ENCODE measurements at regions not wholly inside any gene's neighbourhood (a gene's known extent, or its start where the extent isn't known, plus 50 kb on each side); places are given as distances from the start of the nearest gene placed in this dataset.
"Not testable (repeated sequence)": the region's sequence is repeated elsewhere in the genome, so short reads cannot be mapped to it uniquely, and the experiment has no call there.

DNA sequence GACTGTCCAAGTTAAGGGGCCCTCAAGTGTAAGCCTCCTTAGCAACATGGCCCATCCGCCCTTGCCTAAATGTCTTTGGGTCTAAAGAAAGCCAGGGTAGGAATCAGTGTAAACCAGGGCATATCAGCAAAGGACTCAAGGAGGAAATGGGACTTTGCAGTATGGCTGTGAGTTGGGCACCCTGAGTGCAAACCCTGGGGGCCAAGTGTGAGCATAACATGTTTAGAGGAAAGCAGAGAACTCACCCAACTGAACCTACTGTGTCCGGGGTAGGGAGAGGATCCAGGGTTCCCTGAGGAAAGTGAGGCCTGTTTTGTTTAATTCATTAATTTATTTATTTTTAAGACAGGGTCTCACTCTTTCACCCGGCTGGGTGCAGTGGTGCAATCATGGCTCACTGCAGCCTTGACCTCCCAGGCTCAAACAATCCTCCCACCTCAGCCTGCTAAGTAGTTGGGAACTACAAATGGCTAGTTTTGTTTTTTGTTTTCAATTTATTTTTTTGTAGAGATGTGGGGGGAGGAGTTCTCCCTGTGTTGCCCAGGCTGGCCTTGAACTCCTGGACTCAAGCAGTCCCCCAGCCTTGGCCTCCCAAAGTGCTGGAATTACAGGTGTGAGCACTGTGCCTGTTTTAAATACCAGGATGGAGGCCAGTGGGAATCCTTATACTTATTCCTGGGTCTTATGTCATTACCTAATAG, 51.0 kb upstream of the ACTR3 start:
- no peak for DNase-seq

DNA sequence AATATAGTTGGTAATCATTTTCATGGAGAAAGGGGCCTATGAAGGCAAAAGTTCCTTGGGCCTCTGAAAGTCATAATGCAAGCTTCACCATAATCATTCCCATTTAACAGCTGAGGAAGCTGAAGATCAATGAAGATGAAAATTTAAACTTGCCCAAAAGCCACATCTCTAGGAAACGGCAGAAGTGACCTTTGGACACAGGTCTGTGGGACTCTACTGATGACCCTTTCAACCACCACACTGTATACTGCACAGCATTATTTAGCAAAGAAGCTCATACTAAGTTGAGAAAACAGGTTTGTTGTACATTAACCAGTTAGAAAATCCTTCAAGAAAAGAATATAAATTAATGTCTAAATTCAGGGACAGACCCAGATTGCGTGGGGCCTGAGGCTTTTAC, 51.6 kb upstream of the ACTR3 start:
- DNase-seq, result no peak

DNA sequence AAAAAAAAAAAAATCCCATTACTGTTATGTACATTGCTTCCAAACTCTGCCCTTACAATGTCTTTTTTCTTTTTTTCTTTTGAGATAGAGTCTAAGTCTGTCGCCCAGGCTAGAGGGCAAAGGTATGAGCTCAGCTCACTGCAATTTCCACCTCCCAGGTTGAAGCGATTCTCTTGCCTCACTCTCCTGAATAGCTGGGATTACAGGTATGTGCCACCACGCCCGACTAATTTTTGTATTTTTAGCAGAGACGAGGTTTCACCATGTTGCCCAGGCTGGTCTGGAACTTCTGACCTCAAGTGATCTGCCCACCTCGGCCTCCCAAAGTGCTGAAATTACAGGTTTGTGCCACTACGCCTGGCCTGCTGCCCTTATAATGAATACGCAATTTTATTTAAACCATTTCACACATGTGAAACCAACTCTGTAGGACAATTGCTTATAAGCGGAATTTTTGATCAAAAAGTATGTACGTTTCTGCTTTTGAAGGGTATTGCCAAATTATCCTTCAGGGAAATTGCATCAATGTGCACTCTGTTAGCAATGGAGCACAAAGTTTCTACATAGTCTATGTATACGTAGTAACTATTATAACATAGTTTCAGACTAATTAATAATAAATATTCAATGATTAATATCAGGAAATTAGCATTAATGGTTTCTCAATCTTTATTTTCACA, 55.7 kb upstream of the ACTR3 start:
- no peak for DNase-seq

DNA sequence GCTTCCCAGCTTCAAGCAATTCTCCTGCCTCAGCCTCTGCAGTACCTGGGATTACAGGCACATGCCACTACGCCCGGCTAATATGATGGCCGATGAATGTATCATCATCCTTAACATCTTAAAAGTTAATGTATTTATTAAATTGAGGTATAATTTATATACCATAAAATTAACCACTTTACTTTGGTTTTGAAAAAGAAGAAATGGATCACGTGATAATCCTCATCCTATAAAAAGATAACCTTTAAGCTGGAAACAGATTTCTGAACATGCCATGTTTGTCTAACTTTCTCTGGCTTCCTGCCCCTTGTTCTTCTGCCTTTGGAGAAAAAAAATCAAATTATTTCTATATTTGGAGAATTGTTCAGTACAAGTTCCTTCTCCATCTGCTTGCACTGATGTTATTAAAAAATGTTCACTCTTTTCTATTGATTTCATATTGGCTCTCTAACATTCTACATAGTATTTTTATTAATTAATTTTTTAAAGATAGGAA, 57.0 kb upstream of the ACTR3 start:
- no peak for DNase-seq

DNA sequence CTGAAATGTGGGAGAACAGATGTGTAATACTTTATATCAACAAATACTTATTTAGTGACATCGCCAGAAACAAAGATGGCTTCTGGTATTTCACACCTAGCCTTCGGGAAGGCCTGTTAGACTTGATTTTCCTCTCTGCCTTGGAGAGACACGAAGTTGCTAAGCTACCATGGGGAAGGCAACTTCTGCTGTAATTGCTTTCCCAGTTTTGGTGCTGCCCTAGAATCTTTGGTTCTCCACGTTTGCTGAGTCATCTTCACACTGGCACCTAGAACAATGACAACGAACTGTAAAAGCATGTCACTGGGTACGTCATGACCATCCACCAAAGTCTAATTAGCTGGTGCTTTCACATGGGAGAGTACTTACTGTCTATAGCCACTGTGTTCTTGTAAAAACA, 58.7 kb upstream of the ACTR3 start:
- DNase-seq, result no peak

DNA sequence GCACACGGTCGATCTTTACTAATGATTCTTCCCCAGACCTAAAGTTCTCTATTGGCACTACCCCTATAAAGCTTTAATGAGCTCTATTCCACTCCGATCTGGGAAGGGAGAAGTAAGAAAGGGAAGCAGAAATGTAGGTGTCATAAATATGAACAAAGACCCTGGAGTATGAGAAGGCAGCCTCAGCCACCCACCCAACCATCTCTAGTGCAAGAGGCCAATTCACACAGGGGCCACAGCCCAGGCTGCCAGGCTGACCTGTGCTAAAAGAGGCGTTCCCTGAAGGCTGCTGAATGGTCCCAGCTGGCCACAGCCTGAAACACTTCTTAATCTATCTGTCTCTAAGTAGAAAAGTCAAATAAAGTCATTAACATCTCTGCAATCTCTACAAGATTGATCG, 60.1 kb upstream of the ACTR3 start:
- DNase-seq, result no peak

DNA sequence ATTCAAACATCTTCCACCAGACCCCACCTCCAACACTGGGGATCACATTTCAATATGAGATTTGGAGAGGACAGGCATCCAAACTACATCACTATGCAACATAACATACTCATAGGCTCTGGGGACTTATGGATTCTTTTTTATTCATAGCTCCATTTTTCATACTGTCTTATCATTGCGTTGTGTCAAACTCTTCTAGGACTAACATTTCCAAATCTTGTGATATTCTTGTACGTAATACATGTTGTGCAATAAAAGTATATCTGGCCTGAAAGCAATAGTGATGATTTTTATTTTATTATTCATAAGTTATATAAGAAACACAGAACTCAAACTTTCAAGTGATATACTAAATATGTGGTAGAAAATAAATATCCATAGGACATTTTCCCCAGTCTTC, 60.6 kb upstream of the ACTR3 start:
- no peak for DNase-seq

DNA sequence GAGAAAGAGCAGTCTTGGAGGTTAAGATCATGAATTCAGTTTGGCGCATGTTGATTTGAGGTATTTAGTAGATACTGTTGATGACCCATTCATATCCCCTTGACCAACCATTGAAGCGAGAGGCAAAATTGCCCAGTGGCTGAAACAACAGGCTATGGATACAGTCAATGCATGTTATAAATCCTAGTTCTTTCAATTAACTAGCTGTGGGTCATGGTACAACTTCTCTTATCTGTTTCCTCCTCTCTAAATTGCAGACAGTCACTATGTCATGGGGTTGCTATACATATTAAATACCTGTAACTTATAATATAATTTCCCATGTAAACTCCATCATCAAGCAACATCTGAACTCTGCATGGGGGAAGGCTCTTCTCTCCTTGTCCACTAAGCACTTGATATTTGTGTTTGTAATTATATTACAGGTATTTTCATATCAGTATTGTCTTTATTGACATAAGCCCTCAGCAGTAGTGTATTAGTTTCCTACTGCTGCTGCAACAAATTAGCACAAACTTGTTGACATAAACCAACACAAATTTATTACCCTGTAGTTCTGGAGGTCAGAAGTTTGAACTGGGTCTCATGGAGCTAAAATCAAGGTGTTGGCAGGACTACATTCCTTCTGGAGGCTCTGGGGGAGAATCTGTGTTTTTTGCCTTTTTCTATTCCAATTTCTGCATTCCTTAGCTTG, 61.7 kb upstream of the ACTR3 start:
- DNase-seq, result no peak

DNA sequence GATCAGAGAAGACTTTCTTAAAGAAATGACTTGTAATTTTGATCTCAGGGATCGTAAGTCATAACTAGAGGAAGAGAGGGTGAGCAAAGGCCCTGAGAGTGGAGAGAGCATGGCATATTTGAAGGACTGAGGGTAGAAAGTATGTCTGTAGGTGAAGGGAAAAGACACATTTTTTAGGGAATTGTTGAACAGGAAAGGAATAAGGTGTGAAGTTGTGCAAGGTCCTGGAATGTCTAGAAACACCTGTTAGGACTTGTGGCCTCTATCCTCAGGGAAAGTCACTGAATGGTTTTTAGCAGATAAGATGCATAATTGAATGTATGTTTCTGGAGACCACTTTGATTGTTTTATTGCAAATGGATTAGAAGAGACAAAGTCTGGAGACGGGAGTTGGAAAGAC, 62.5 kb upstream of the ACTR3 start:
- no peak for DNase-seq

DNA sequence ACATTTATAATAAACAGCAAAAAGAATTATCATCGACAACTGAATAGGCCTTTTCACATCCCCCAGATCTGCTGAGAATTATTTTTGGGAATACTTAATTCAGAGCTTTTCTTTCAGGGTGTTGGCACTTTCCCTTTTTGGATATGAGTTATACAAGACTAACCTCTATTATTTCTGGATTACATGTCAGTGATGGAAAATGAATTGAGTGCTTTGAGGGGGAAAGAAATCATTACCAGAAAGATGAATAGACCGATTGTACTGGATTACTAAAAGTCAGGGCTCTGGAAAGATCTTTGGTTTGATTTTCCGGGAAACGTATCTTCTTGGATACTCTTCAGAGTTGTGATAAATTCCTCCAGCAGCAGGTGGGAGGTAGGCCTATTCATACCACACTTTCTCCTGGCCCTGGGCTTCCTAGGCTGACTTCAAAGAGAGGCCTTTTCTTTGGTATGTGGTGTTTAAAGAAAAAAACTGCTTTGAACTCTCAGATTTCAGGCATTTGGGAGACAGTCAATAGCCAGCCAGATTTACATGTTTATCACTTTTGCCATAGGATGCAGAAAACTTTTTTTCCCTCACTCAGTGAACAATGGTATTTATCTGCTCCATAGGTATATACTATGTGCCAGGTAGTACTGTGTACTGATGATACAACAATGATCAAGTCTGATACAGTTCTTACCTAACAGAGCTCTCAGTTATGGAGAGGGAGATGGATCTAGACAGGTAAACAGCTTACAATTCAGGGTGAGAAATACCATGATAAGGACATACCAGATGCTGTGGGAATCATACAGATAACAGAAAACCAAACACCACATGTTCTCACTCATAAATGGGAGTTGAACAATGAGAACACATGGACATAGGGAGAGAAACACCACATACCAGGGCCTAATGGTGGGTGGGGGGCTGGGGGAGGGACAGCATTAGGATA, 63.3 kb upstream of the ACTR3 start:
- no peak for DNase-seq

DNA sequence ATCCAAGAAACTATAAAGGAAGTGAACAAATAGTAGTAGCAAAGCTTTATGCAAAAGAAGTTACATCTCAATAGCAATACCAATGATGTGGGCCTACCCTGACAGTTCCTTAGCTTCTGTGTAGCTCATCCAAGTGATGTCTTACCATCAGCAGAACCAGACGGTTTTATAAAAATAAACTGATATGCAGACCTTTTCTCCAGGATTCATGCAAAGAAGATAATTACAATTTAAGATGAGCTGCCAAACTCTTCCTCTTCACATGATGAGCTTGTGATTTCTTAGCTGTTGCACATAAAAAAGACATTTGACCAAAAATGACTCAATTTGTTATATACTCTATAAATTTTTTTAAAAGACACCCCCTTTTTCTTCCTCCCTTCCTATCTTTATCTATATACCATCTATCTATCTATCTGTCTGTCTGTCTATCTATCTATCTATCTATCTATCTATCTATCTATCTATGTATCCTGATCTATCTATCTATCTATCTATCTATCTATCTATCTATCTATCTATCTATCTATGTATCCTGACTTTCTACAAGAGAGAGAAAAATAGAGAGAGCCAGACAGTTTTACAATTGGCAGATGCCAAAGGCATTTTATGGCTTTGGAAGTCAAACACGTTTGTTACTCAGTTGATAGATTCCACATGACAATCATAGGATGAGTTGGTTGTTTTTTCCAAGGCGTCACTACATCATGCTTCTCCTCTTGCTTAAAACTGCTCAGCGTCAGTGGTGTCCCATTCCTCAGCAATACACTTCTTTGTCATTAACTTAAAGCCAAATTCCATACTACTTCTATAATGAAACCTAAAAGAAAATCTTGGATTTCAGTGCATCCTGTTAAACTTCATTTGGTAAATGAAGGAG, 65.9 kb upstream of the ACTR3 start:
- no peak for DNase-seq

DNA sequence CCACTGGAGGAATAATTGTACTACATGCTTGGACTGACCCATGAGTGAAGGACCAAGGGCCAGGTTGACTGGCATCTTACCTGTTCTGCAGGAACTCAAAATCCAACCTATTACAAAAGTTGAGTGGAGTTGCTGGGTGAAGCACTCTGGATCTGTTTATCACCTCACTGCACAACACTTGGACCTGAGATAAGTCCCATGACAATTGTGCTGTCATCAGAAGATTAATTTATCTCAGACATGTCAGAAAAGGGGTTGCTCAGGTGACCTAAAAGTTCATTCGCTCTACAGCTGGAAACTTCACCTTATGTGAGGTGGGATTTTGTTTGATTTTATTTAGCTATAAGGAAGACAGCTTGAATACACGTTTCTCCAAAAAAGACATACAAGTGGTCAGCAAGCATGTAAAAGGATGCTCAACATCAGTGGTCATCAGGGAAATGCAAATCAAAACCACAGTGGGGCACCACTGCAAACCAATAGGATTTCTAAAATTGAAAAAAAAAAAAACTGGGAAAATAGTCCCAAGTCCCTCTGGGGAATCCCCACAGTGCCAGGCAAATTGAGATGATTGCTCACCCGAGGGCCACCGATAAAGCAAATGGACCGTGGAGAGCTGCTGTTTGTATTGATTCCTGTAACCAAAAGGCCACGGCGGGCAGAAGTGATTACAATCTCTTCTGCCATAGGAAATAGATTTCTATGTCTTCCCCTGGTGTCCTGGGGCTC, 65.8 kb upstream of the SLC35F5 start:
- peak; percentile 25 for DNase-seq

DNA sequence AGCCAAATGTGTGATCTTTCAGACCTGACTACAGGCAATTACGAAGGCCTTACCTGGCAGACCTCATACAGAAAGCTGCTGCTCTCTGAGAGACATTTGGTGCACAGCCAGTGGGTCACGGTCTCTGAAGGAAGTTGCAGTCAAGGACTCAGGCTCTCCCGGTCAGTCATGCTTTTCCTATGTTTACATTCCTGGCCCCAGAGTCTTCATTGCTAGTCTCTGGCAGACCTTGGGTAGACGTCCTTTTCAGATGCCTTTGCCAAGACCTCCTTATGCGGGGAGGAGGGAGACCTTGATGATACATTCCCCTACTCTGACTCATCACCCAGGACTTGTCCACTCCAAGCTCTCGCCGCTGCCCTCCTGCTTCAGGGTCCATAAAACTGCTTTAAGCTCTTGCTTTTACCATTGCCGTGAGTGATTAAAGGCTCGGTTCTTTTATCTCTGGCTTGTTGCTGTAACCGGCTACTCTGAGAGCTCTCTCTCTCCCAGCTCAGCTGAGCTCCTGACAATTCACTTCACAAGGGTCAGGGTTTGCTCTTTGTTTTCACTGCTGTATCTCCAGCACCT, 62.0 kb upstream of the SLC35F5 start:
- no peak for DNase-seq

DNA sequence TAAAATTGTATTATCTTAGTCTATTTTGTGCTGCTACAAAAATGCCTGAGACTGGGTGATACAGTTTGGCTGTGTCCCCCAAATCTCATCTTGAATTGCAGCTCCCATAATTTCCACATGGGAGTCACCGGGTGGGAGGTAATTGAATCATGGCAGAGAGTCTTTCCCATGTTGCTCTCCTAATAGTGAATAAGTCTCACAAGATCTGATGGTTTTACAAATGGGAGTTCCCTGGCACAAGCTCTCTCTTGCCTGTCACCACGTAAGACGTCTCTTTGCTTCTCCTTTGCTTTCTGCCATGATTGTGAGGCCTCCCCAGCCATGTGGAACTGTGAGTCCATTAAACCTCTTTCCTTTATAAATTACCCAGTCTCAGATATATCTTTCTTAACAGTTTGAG, 57.0 kb upstream of the SLC35F5 start:
- DNase-seq, result not testable (repeated sequence)

DNA sequence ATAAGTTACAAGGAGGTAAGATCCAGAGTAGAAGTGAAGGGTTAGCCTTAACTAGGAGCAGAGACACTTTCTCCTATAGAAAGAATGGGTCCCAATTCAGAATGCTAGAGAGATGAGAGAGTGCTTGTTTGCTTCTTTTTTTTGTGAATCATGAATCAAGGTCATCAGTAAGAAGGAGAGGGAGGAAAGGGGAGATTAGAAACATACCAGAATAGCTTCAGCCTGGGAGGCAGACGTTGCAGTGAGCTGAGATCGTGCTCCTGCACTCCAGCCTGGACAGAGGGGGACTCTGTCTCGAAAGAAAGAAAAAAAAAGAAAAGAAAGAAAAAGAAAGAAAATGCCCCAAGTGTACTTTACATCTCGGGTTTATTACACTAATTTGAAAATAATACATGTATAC, 55.8 kb upstream of the SLC35F5 start:
- DNase-seq, result no peak

DNA sequence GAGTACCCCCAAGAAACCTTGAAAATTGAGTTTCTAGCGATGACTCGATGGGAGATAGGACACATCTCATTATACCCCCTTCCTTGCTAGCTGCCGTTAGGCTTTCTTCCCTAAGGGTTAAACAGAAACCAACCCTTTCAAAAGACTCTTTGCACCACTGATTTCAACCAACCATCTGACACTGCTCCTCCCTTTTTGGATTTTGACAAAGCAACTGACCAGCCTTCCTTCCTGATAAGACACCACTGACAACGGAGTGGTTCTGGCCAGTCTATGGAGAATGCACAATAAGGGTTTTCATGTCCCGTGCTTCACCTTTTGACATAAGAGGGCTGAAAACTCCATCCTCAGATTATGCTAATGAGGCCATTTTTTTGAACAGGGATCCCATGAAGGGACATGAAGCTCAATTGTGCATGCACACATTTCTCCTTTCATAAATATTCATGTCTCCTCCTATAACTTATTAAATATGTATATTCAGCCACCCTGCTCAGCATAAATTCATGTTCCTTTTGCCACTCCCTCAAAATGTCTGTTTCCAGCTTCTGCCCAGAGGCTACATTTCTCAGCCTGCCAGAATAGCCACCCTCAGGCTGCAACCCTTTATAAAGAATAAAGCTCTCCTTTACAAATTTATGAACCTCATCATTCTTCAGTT, 52.8 kb upstream of the SLC35F5 start:
- DNase-seq, result no peak

DNA sequence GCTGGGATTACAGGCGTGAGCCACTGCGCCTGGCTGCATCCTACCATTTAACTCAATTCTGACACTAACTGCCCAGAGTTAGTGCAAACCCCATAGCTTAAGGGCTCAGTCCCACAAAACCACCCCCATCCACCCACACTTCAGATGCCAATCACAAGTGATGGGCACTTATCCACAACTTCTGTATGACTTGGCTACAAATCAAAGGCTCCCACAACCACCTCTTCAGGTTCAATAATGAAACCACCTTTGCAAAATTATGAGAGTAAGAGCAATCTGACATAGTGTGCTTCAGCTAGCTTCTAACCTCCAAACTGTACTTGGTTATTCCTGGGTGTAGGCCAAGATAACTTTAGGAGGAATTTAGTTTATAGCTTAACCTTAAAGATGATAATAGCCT, 51.3 kb upstream of the SLC35F5 start:
- DNase-seq, result no peak

DNA sequence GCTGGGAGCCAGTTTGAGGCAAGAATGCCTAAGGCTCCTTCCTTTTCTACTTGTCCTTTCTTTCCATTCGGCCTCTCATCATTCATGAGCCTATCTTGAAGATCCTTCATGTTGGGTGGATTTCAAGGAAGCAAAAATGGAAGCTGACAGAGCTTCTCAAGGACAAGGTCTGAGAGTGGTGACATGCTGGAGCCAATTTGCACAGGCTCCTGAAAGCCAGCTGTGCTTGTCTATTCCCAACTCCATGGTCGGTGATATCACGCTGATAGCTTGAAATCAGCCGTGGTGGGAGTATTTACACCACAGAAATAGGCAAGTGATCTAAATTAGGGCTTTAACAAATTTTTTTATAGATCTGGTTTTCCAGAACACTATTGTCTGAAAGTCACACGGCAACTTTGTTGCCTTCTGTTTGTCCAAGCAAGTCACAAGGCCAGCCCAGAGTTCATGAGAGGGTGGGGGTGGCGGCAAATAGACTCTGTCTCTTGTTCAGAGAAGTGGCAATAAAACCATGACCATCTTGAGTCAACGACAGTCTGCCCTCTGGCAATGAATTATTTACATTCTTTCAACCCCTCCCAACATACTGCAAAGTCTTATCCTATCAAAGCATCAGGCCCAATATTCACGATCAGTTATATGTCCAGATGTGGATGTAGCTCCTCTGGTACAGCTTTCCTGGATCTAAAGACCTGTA, 49.9 kb upstream of the SLC35F5 start:
- no peak for DNase-seq
